ENCODE measurements at regions not wholly inside any gene's neighbourhood (a gene's known extent, or its start where the extent isn't known, plus 50 kb on each side); places are given as distances from the start of the nearest gene placed in this dataset.
"Not testable (repeated sequence)": the region's sequence is repeated elsewhere in the genome, so short reads cannot be mapped to it uniquely, and the experiment has no call there.

- no peak for DNase-seq
Measured at GRCh38 chr14:95818581-95818980, 58.1 kb upstream of the TUNAR start.

DNA sequence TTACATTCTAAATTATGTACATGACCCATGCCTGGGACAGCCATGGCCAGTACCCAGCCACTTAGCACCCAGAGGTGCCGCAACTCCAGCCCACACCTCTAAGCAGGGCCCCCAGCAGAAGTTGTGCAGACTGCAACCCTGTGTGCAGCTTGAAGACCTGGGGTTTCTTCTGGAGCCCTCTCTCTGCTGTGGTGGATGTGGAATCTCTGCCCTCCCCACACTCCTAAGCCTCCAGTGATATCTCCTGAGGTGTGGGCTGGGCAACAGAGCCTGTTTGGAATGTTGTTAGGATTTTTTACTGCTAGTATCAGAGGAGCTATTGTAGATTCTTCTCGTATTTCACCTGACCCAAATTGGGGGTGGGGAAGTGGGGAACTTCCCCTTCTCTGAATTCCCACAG lies 59.4 kb upstream of the TUNAR start:
- no peak for DNase-seq

GRCh38 chr14:95816539-95816938 lies 60.1 kb upstream of the TUNAR start:
- no peak for DNase-seq

GRCh38 chr14:95815226-95815690 lies 61.4 kb upstream of the TUNAR start:
- no peak for DNase-seq

- no peak for DNase-seq
Measured at GRCh38 chr14:95814363-95815225, 62.0 kb upstream of the TUNAR start.

- DNase-seq = no peak
Measured at GRCh38 chr14:95811813-95812212, 64.8 kb upstream of the TUNAR start.

DNA sequence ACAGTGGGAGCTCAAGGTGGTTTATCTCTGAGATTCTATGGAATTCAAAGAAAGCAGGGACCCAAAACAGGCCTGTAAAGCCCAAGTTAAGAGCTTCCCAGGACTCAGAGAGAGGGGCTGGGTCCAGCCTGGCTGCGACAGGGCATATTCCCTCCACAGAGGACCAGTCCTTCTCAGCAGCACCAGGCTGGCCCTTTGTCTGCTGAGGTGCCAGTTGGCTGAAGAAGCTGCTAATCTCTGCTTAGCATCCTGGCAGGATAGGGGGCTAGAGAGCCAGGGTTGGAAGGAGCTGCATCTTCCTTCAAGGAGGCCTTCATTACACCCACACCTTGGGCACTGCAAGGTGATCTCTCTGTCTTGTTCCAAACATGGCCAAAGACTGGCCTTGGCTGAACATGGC lies 68.3 kb upstream of the TUNAR start:
- no peak for DNase-seq

- DNase-seq = no peak
Measured at GRCh38 chr14:95796788-95797187, 79.8 kb upstream of the TUNAR start.

- DNase-seq = no peak
Measured at GRCh38 chr14:95787941-95788340, 74.0 kb upstream of the TCL1A start.

DNA sequence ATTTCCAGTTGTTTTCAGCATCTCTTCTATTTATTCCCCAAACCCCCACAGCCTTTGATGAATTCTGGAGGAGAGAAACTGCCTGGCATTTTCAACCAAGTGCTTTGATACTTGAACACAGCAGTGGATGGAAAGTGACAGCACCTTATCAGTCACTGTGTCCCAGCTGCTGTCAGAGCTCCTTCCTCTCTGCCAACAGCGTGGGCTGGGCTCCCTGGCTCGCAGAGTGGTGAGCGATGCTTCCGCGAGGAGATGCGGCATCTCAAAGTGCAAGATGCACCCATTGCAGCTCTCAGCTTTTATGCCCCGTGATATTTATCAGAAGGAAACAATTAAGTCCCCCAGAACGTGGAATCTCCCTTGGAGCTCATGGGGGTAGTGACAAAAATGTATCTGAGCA lies 72.6 kb upstream of the TCL1A start:
- no peak for DNase-seq

DNA sequence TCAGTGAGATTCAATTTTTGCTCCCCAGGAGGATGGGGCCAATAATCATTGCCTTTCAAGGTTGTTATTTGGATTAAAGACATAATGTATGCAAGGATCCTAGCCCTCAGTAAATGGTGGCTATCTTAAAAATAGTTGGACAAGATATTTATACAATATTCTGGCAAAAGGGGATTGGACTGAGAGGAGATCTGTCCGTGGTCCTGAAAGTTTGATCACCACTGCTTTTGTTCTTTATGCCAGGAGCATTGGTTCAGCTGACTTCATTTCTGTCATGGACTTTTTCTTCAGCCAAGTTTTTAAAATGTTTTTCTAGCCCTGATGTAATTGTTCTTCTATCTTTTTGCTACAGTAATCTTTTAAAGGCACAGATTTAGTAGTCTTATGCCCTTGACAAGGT lies 70.2 kb upstream of the TCL1A start:
- DNase-seq = peak; percentile 21

DNA sequence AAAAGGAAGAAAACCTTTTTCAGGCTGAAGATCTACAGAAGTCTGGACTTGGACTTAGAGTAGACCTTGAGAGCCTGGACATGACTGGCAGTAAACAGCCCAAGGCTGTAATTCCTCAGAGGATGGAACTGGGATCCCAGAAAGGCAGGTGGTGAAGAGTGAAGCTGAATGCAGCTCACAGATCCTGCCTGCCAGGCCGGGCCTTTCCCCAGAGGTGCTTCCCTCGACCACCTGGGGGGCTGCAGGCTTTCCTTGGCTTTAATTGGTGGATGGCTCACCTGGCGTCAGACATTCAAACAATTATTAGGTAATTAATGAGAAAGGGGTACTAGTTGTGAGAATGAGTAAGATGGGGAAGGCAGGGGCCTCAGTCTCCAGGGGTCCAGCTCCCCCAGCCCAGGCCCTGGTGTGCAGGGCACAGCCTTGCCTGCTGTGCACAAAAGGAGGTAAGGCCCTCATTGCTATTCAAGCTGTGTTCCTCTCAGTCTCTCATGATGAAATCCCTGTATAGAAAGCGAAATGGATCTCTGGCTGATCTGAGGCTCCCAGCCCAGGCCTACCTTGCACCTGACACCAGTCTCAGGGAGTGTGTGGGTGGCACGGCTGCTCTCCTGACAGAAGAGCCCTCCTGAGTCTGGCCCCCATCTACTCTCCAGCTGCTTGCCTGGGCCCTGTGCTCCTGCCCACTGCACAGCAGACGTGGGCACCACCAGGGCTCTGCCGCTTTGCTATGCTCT lies 63.0 kb upstream of the TCL1A start:
- no peak for DNase-seq

DNA sequence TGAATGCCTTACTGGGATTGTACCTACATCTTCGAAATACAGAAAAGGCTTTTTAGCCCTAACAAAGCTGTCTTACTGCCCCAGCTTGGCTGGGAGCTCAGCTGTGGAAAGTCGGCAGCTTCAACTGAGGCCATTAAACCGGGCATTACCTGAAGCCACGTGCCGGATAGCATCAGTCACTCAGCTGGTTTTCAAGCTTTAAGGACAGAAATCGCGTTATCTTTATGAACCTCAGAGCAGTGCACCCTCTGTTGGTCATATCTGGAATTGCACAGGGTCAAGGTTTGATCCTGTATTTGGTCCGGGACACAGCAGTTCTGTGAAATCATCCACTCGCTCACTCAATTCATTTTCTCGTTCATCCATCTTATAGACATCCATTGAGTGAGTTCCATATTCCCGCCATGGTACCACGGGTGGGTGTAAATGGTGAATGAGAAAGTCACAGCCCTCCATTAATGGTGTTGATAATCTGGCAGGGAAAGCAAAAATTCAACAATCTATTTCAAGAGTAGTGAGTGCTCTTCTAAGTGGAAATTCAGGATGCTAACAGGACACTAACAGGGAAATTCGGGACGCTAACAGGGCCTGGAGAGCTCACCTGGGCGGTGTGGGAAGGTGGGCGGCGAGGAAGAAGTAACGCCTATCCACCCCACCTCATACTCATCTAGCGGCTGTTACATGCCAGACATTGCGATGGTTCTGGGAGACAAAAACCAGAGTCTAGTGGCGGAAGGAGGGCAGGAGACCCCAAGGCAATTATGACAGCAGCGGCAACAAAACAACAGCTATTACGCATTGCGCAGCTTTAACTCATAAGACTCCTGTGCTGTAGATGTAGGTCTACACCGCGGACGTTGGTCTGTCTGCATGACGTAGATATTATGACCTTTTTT lies 60.6 kb upstream of the TCL1A start:
- no peak for DNase-seq

- no peak for DNase-seq
Measured at GRCh38 chr14:95770777-95771176, 56.9 kb upstream of the TCL1A start.

GRCh38 chr14:95769976-95770375 lies 56.1 kb upstream of the TCL1A start:
- no peak for DNase-seq

GRCh38 chr14:95769431-95769830 lies 55.5 kb upstream of the TCL1A start:
- DNase-seq = not testable (repeated sequence)

DNA sequence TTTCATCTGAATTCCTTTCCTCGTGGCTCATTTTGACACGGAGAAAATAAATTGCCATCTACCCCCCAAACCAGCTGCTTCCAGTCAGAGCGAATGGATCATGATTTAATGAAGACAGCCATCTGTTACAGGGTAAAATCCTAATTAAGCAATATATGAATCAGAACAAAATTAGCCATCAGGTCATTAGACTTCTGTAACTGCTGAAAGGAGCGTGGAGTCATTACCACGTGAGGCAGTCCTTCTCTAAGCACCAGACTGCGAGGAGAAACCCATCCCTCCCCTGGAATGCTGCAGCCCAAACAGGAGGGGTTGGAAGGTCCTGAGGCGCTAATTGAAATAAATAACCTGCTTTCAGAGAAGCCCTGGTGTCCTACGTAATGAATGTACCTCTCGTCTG lies 51.1 kb upstream of the TCL1A start:
- no peak for DNase-seq

- DNase-seq = no peak
Measured at GRCh38 chr14:95763875-95764274, 50.0 kb upstream of the TCL1A start.
